HG02623 (cell line): ENCODE measurements at regions not wholly inside any gene's neighbourhood (a gene's known extent, or its start where the extent isn't known, plus 50 kb on each side); places are given as distances from the start of the nearest gene placed in this dataset.

Experiments used
- ATAC-seq: cut with Tn5 transposase; IDR thresholded peaks from one replicate; pipeline ENCODE4 v1.9.1; 2021; ENCODE audit warnings: moderate library complexity; ENCODE audit not compliant: unreplicated experiment

DNA sequence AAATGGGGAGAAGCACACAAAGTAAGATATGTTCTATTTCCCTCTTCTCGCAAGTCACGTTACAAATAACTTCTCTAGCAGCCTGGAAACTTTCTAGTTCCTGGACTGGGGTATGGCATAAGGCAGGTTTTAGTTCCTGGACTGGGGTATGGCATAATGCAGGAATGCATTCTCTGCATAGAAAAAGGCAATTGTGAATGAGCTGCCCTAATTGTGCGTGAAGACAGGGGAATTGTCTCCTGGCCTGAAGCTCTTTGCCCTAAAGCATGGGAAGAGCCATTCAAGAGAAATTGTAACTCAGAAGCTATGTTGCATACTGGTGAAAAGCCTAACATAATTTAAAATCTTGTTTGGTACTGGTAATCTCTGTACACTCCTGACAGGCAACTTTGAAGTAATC lies 54.3 kb upstream of the CBLB start:
- ATAC-seq, result no peak

DNA sequence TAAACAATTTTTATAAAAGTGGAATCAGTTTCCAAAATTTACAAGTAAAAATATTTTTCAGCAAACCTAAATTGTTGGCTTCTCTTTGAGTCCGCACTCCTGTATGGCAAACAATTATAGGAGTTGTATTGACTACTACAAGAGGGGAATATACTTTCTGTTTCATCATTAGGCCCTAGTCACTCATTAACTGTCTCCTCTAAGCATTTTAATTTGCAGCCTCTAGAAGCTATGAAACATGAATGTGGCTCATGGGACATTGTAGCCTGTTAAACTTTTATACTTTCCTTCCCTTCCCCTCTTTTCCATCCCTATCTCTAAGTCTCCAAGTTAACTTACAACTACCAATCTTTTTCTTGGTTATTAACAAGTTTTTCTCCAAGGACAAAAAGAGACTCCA lies 58.9 kb upstream of the CBLB start:
- no peak for ATAC-seq

DNA sequence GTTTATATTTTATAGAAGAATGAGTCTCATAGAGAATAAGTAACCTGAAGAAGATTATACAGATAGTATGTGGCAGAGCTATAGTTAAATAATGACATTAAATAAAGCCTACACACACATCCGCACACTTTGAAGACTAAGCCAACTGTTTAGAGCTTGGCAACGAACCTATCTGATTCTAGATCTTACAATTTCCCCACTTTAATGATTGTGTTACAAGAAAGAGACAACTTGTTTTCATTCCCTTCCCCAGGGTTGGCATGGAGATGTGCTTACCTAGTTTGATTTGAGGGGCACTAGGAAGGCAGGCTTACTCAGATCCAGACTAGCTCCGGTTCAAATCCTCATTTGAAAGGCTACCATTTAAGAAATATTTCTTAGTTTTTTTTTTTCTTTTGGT lies 61.9 kb upstream of the CBLB start:
- ATAC-seq, result no peak

DNA sequence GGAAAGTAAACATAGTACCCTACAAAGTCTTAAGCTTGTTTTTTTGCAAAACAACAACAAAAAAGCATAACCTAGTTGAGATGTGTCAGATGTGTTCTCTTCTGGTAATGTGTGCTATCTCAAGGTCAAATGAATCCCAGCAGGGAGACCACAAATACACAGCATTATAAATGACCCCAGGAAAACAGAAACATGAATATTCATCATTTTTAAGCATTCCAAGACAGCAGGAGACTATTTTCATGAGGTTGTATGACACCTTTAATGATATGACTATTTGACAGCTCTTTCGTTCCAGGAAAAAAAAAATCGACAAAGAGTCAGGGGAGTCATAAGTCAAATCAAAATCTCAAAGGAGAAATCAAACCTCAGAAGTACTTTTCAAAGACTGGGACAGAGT lies 62.7 kb upstream of the CBLB start:
- no peak for ATAC-seq

DNA sequence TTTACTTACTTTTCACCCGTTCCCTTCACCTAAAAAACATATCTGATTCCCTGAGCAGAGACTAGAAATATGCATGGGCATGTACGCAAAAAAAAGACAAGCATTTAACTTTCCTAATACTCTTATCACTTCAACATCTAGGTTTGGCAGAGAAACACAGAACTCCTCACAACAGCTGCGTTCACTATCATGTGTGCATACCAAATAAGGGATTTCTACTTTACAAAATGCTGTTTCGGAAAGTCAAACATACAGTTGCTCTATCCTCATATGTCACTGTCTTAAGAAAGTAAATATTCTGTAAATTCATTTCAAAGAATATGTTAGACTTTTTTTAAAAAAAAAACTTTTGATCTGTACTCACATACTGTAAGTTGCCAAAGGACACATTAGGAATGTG lies 65.1 kb upstream of the CBLB start:
- ATAC-seq, result no peak

DNA sequence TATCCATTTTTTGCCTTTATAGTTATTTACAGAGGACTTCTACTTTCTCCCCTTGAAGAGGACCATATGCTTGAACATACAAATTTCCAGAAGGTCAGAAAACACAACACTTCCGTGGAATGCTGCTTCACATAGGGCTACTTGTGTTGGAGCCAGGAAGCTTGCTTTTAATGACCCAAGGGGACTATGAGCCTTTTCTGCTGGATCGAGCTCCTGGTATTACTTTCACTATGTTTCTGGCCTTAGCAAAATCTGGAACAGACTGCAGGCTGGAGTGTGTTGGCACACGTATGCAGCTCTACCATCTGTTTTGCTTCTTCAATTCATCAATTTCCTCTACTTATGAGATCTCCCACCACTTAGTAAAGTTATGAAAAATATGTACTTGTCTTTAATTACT lies 69.3 kb upstream of the CBLB start:
- no peak for ATAC-seq

DNA sequence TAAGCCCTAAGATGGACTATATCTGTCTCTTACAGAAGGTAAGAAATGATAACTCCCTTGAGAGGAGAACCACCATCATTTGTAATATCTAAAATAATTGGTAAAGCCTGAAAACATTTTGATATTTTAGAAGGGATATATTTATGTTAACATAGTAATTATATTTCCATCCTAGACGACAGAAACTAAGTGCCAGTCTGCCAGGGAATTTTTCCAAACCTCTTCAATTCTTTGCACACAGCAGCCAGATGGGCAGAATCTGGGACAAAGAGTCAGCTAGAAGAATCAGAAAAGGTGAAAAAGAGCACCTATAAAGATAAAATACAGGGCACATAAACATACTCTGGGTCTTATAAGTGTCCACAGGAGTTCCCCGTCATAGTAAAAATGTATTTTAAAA lies 70.0 kb upstream of the CBLB start:
- ATAC-seq, result no peak

DNA sequence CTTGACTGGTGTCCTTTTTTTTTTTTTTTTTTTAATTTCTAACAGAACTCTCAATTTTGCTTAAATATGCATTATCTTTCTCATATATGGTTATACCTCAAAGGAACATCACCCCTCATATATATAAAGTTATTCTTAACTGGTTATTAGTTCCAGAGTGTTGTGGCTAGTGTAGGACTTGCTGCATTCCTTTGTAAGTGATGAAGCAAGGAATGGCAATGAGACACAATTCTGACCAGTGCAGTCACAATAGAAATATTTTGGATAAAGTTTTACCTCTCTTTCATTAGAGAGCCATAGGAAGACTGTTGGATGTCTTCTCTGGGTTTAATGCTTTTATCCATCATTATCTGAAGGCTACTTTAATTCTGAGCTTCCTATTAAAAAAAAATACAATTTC lies 75.5 kb upstream of the CBLB start:
- ATAC-seq, result no peak

DNA sequence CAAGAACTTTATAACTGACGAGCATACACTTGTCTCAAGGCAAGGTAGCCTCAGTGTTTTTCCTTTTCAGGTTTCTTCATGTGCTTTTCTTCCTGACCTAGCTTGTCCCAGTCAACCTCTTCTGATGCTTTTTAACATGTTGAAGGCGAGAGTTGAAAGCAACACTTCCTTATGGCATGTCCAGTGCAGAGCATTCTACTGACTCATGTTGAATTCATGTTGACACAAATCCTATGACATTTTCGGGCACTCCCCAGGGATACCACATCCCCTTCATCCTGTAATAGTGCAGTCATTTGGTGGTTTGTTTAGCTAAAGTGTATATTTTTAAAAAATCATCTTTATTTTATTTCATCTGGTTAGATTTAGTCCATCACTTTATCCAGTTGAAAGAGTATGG lies 75.9 kb upstream of the CBLB start:
- no peak for ATAC-seq

DNA sequence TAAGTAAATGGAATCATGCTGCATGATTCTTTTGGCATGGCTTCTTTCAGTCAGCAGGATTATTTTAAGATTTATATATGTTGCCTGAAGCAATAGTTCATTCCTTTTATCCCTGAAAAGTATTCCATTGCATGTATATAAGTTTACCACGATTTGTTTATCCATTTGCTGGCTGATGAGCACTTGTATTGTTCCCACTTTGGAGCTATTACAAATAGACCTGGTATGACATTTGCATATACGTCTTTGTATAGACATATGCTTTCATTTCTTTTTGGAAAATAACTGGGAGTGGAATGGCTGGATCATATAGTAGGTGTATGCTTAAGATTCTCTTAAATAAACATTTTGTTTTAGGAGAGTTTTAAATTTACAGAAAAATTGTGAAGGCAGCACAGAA lies 79.3 kb upstream of the CBLB start:
- ATAC-seq, result no peak

DNA sequence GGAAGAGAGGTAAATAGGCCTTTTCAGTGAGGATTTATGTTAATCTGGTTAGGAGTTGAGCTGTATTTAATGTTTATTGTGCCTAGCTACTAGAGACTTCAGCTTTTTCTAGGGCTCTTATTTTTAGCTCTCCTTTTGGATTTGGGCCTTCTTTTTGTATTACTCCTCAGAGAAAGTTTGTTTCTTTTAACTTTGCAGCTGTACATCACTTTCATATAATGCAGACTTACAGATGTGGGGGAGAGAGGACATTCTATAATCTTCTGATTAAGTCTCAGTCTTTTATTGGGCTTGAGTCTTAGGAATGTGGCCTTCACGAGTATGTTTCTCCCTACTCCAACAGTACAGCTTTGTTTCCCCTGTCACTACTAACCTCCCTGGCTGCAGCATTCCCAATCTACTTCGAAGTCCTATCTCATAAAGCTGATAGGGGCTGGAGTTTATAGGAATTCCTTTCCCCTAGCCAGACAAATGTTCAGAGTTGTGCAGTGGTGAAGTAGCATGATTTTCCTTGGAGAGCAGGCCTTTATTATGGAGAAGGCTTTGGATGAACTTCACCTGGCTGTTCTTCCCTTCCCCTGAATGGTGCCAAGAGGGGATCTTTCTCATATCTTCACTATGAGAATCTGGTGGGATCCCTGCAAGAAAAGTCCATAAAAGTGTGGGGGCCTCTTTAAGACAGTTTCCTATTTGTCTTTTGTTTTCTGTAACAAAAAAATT lies 82.2 kb upstream of the CBLB start:
- no peak for ATAC-seq

DNA sequence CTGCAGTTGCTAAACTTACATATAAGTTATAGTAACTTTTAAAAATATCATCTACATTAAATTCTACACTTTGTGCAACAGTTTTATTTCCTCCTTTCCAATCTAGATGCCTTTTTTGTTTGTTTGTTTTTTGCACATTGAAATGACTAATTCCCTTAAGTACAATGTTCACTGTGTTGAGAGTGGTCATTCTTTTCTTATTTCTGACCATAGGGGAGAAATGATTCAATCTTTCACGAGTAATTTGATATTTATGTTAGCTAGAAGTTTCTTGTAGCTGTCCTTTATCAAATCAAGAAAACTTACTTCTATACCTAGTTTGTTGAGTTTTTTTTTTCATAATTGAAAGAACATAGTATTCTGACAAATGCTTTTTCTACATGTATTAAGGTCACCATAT lies 85.0 kb upstream of the CBLB start:
- ATAC-seq, result no peak

DNA sequence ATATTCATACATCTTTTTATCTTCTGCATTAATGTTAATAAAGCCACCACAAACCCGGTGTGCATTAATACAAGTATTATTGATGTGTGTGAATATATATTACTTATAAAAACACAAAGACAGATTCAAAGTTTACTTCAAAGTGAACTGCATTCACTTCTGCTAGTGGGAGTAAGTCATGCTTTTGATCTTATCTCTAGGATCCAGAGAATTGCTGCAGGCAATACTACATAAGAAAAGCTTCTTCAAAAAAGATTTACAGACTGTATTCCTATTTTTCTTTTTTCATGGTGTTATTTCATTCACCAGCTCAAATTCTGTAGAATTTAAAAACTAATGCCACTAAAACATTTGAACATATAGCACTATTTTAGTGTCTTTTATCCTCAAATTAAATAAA lies 87.5 kb upstream of the CBLB start:
- ATAC-seq, result no peak

DNA sequence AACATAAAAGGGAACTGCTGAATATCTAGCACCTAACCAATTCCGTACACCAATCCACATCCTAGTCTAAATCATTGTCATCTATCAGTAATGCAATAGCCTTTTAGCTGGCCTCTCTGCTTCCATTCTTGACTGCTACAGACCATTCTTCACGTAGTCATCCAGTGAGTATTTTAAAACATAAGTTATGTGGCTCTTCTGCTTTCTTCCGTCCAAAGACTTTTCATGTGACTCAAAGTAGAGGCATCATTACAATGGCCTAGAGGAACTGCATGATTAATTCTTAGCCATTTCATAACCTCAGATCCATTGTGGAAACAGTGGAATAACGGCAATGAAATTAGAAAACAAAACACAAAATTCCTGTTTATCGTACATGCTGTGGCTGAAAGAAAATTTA lies 88.9 kb upstream of the CBLB start:
- no peak for ATAC-seq

DNA sequence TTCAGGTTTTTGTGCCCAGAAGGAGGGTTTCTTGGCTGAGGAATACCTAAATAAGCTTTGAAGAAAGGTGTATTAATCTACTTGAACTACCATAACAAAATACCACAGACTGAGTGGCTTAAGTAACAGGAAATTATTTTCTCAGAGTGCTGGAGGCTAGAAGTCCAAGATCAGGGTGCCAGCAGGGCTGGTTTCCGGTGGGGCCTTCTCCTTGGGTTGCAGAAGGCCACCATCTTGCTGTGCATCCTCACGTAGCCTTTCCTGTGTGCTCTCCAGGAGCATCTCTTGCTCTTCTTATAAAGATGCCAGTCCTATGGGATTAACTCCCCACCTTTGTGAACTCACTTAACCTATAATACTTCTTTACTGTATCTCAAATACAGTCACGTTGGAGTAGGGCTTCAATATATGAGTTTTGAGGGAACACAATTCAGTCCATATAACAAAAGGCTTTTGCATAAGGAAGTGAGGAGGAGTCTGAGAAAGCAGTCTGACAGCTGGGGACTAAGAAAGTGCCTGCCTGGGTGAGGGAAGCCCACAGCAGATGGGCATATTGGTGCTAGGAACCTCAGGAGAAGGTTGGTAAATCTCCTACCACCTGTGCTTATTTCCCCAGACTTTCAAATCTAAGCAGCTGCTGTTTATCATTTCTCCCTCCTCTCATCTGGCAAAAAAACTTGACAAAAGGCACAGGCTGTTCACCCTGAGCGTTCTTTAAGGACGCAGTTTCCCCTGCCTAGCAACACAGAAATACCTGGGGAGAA lies 89.6 kb upstream of the CBLB start:
- no peak for ATAC-seq

DNA sequence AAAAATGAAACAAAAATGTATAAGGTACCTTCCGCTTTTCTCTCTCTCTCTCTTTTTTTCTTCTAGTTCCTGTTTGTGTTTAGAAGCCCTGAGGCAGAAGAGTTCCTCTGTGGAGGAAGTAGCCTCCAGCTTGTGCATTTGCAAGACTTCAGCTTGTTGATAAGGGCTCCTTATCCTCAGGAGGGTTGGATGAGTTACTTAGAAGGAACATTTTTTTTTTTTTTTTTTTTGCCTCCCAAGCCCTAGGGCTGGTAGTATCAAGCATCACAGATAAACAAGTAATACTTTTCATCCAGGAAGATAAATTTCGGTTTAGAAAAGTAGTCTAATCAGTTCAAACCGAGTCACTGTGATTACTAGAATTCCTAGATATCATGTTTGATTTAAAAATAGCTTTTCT lies 91.0 kb upstream of the CBLB start:
- no peak for ATAC-seq

DNA sequence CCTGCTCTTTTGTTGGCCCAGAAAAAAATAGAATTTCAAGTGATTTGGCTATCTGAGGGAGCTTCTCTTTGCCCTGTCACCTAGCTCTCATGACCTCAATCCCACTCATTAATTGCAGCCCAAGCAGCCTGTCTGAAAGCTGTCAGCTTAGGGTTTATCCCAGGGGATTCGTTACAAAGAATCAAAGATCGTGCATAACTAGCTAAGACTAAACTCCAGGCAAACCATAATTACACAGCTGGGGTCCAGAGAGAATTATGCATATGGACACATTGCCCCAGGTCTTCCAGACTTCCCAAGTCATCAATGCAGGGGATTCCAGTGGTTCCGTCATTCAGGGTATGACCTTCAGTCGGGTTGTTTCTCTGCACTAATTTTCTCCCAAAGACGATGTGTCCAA lies 91.6 kb upstream of the CBLB start:
- ATAC-seq, result no peak

DNA sequence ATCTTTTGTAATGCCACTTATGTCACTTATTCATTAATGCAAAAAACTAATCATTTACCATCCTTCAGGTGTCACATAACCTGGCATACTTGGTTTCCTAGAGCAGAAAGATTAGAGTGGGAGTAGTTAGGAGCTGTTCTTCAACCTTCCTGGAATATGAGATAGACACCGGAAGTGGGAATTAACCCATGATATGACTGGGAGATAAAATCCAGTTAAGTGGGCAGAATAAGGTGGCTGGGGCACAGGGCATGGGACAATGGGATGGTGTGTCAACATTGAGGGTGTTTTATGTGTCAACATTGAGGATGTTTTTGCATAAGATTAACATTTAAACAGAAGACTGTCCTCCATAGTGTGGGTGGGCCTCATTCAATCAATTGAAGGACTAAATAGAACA lies 94.3 kb upstream of the CBLB start:
- no peak for ATAC-seq

DNA sequence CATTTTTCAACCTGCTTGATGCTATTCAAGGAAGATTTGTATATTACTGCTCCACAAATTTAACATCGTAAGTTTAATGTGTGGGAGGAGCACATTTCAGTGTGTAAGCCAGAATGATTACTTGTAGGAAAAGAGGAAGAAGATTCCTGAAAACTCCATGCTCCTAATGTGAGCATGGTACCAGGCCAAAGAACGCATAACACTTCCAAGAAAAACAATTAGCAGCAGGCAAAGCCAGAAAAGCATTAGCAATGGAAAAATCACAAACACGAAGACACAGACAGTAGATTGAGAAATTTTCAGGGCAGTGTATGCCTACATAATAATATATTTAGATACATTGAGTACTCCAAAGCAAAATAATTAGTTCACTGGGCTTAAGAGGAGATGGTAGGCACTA lies 96.6 kb upstream of the CBLB start:
- no peak for ATAC-seq

DNA sequence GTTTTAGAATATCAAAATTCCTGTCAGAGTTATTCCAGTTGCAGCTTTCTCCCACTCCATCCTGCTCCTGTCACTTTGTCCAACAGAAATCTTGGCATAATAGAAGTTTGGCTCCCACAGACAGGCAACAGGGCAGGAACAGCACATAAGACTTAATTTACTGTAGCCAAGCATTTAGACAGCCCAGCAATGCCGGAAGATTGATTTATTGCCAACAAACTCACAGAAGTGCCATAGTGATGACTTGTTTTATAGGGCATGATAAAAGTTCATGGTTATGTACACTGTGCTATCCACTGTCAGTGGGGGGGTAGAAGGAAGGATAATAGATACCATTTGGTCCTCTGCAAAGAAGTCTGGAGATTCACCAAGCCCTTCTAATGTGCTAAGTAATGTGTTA lies 98.3 kb upstream of the CBLB start:
- no peak for ATAC-seq

DNA sequence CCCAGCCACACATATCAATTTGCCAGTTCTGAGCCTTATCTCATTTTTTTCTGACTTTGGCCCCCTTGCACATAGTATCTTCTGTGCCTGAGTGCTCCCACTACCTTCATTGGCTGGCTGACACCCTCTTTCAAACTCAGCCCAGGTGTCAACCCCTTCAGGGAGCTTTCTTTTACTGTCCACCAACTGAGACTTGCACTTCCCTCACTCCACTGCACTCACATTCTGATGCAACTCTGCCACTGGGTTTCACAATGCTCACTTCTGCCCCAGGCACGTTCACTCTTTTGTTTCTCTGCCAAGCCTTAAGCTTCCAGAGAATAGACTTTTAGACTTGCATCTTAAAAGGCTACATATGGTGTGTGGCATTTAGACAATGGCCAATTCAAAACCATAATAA lies 101.5 kb upstream of the CBLB start:
- ATAC-seq, result no peak

DNA sequence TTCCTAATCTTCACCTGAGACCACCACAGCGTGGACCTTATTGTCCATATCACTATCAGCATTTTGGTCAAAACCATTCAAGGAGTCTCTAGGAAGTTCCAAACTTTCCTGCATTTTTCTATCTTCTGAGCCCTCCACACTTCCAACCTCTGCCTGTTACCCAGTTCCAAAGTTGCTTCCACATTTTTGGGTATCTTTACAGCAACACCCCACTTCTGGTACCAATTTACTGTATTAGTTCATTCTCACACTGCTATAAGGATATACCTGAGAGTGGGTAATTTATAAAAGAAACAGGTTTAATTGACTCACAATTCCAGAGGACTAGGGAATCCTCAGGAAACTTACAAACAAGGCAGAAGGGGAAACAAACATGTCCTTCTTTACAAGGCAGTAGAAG lies 103.3 kb upstream of the CBLB start:
- no peak for ATAC-seq

DNA sequence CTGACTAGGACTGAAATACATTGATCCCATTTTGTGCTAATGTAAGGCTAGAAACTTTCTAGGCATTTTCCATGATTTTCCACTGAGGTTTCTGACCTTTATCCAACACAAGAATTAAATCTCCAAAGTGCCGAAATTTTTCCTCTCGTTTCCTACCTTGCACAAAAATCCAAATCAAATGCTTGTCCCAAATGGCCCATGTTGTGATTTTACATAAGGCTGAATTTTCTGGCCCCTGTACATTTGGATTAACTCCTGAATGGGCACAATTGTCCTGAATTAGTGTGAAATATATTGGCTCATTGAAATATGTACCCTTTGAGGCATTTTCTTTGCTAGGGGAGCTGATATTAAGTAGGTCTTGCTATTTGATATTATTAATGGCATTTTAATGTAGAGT lies 105.6 kb upstream of the CBLB start:
- no peak for ATAC-seq
